Cardiac muscle cell (in vitro differentiated cells and primary cell): ENCODE measurements at regions not wholly inside any gene's neighbourhood (a gene's known extent, or its start where the extent isn't known, plus 50 kb on each side); places are given as distances from the start of the nearest gene placed in this dataset.
"Not testable (repeated sequence)": the region's sequence is repeated elsewhere in the genome, so short reads cannot be mapped to it uniquely, and the experiment has no call there.

Experiments used
- DNase-seq, 2 donors: peaks; one replicate each; pipeline versions ENCODE4 v3.0.0 to v3.0.0-alpha.2; 2010 to 2017; ENCODE audit warnings: low read depth in 1 of 2, low spot score in 1 of 2
- H3K27ac ChIP-seq: fragments of 200-600 bp; sonication (generic); 2 replicates; pipeline ENCODE4 v1.5.1; 2016
- H3K27me3 ChIP-seq: fragments of 200-600 bp; sonication (generic); 2 replicates; pipeline ENCODE4 v1.6.0; 2016; ENCODE audit warnings: control low read depth
- H3K36me3 ChIP-seq: fragments of 200-600 bp; sonication (generic); 2 replicates; pipeline ENCODE4 v1.5.1; 2016; ENCODE audit warnings: control low read depth
- H3K4me1 ChIP-seq: fragments of 200-600 bp; sonication (generic); 2 replicates; pipeline ENCODE4 v1.8.1; 2017; ENCODE audit warnings: low read depth, mild to moderate bottlenecking, mixed run types
- H3K4me3 ChIP-seq: fragments of 200-600 bp; sonication (generic); 2 replicates; pipeline ENCODE4 v1.5.1; 2016; ENCODE audit warnings: mild to moderate bottlenecking
- H3K9me3 ChIP-seq: fragments of 200-600 bp; sonication (generic); 2 replicates; pipeline ENCODE4 v1.5.1; 2017; ENCODE audit warnings: low read depth, mild to moderate bottlenecking, control low read depth
- TF ChIP-seq, protein P1 (sequence below): IDR thresholded peaks from 2 replicates; pipeline ENCODE4 v1.5.1; 2012; ENCODE audit warnings: low read depth, mild to moderate bottlenecking, low read length

DNA sequence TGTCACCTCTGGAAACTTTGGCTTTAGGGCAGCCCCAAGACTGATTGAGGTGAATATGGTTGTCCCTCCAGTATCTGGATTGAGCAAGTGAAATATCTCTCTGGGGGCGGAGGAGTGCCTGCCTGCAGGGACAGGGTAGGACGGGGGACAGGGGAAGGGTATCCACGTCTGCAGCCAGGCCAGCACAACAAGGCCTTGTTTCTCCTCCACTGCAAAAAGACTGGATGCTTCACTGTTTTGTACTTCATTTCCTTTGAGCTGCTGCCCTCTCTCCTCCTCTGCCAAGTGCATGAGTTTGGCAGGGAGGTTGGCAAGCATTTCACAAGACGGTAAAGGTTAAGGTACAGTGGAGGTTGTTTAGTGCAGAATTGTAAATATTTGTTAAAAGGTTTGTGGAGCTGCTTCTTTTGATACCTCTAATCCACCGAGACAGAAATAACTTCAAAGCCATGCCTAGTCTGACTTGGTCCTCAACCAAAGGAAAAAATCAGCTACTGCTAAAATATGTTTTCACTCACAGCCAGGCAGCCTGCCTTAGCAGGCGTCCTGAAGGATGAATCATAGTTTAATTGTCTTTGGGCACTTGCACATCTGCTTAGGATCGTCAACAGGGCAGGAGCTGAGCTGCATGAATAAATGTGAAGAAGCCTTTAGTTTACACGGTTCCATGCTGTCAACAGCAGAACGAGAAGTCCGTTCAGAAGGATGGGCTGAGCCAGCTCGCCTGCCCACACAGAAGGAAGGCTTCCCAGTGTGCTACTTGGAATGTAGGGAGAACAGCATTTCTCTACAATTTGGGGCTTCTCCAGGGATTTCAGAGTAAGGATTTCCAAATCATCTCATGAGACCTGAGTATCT is 269.7 kb downstream of the TTC6 start:
- no peaks in the 10 kb centered on the region for H3K9me3 ChIP-seq
- TF ChIP-seq, protein P1, sequence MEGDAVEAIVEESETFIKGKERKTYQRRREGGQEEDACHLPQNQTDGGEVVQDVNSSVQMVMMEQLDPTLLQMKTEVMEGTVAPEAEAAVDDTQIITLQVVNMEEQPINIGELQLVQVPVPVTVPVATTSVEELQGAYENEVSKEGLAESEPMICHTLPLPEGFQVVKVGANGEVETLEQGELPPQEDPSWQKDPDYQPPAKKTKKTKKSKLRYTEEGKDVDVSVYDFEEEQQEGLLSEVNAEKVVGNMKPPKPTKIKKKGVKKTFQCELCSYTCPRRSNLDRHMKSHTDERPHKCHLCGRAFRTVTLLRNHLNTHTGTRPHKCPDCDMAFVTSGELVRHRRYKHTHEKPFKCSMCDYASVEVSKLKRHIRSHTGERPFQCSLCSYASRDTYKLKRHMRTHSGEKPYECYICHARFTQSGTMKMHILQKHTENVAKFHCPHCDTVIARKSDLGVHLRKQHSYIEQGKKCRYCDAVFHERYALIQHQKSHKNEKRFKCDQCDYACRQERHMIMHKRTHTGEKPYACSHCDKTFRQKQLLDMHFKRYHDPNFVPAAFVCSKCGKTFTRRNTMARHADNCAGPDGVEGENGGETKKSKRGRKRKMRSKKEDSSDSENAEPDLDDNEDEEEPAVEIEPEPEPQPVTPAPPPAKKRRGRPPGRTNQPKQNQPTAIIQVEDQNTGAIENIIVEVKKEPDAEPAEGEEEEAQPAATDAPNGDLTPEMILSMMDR = no peak
- no peaks in the 10 kb centered on the region for H3K36me3 ChIP-seq
- no peaks in the 10 kb centered on the region for H3K4me1 ChIP-seq
- H3K4me3 ChIP-seq = no peak overlapping the region
- no peaks in the 10 kb centered on the region for H3K27me3 ChIP-seq
- H3K27ac ChIP-seq = no peak overlapping the region
- DNase-seq = peak in 1 of 2 donors; percentile 9

DNA sequence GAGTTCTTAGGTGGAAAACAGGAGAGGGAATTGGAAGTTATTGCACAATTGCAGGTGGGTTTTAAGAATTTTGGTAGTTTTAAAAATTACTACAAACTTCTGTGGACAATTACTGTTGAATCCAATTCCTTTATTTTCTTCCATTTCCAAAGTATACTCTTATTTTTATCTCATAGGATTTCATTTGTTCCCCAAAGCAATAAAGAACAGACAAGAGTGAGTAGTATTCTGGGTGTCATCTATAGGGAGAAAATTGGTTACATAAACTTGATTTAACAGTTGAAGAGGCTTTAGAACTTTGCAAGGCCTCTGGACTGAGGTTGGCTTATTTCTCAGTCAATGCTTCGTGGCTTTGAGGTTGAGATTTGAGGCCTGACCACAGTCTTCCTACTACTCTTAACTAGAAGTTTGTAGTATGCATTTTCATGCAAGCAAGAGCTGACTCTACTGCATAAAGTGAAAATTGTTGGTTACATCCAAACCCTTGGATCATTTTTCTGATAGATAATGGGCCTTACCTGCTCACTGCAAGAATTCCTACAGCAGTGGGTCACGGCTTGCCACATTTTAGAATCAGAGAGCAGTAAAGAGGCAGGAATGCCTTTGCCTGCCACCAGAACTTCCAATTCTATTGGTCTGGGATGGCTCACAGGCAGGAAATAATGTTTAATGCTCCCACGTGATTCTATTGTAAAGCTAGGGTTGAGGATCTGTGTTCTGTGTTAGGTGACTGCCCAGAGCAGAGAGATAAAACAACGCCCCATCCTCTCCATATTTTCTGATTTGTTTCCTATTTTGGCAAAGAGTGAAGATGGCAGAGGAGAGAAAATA is 270.5 kb downstream of the TTC6 start:
- Histone ChIP-seq H3K4me3 (no peak overlapping the region), H3K36me3 (no peaks in the 10 kb centered on the region), H3K9me3 (no peaks in the 10 kb centered on the region), H3K27ac (no peak overlapping the region), H3K4me1 (no peaks in the 10 kb centered on the region), H3K27me3 (no peaks in the 10 kb centered on the region)
- TF ChIP-seq, protein P1 = no peak
- no peak for DNase-seq

- H3K4me1 ChIP-seq = no peaks in the 10 kb centered on the region
- no peak overlapping the region for H3K27ac ChIP-seq
- H3K36me3 ChIP-seq = no peaks in the 10 kb centered on the region
- H3K27me3 ChIP-seq = no peaks in the 10 kb centered on the region
- no peaks in the 10 kb centered on the region for H3K9me3 ChIP-seq
- TF ChIP-seq, protein P1 = no peak
- H3K4me3 ChIP-seq = no peak overlapping the region
- DNase-seq = no peak
Measured at GRCh38 chr14:37869633-37870032, 274.2 kb downstream of the TTC6 start.

GRCh38 chr14:37870170-37870569 is 274.7 kb downstream of the TTC6 start:
- no peak overlapping the region for H3K27ac ChIP-seq
- H3K4me1 ChIP-seq = no peaks in the 10 kb centered on the region
- no peaks in the 10 kb centered on the region for H3K9me3 ChIP-seq
- DNase-seq = no peak
- no peak overlapping the region for H3K4me3 ChIP-seq
- TF ChIP-seq, protein P1 = no peak
- no peaks in the 10 kb centered on the region for H3K36me3 ChIP-seq
- no peaks in the 10 kb centered on the region for H3K27me3 ChIP-seq

DNA sequence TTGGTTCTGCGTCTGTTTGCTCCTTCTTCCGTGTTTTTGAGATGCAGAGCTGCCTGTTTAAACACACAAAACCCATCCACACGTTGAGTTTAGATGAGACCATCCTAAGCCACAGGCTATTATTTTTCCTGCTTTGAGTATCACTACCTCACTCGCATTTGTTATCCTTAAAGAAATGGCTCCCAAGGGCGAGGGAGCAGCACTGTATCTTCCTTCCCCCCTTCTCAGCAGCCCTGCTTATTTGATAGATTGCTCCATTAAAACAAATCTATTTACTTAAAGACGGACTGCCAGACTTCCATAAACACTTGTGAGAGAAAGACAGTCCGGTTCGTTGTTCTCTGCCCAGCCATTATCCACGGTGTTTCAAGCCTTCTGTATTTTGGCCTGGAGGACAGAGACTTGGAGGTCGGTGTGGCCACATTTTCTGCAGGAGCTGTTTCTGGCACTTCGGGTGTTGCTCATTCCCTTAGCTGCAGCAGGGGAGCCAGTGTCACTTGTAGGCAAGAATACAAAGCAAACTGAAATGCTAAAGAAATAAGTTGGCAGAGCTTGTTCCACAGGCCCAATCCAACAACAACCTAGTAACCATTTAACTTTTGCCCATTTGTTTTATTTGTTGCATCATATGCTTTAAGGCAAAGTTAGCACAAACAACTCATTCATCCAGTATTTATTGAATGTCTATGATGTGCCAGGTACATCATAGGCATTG is 275.4 kb downstream of the TTC6 start:
- Histone ChIP-seq H3K4me1 (no peaks in the 10 kb centered on the region), H3K27ac (no peak overlapping the region), H3K36me3 (no peaks in the 10 kb centered on the region), H3K9me3 (no peaks in the 10 kb centered on the region), H3K27me3 (no peaks in the 10 kb centered on the region), H3K4me3 (no peak overlapping the region)
- TF ChIP-seq, protein P1 = no peak
- no peak for DNase-seq

DNA sequence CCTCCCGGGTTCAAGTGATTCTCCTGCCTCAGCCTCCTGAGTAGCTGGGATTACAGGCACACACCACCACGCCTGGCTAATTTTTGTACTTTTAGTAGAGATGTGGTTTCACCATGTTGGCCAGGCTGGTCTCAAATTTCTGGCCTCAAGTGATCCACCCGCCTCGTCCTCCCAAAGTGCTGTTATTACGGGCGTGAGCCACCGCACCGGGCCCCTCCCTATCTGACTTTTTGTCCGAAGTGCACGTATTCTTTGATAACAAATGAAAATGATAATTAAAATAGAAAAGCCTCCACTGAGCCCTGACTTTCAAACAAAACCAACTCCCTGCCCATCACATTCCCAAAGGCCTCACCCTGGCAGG is 278.6 kb downstream of the TTC6 start:
- H3K4me3 ChIP-seq, H3K4me1 ChIP-seq, H3K9me3 ChIP-seq, H3K36me3 ChIP-seq, DNase-seq, H3K27ac ChIP-seq: not testable (repeated sequence)
- H3K27me3 ChIP-seq = peaks cover 16% of the 10 kb centered on the region
